ENCODE measurements at regions not wholly inside any gene's neighbourhood (a gene's known extent, or its start where the extent isn't known, plus 50 kb on each side); places are given as distances from the start of the nearest gene placed in this dataset.

DNA sequence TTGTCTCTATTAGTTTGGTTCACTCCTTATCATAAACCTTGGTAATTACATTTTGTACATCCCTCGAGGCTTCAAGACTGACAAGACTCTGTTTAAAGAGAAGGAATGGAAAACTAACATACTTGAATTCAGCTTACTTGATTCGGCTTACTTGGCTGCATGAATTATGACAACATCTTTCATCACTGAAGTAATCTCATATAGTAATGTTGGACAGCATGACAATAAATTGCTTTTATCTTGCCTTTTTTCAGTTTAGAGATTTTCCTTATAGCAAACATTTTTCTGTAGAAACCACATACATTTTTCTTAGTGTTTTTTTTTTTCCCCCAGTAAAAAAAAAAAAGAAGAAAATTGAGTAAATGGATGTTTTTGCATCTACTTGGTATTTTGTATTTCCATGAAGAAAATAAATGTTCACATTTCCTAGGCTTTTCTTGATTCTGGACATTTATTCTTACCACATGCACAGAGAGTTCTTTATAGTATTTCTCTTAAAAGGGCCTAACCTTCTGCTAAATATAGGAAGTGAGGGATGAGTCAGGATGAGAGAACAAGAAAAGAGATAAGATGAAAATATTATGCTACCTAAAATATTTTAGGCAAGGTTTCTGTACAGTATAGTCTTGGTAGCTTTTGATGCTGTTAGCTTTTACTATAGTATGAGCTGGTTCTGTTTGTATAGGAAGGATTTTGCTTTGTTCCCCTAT lies 101.0 kb upstream of the HDGFL1 start:
- DNase-seq, result no peak

DNA sequence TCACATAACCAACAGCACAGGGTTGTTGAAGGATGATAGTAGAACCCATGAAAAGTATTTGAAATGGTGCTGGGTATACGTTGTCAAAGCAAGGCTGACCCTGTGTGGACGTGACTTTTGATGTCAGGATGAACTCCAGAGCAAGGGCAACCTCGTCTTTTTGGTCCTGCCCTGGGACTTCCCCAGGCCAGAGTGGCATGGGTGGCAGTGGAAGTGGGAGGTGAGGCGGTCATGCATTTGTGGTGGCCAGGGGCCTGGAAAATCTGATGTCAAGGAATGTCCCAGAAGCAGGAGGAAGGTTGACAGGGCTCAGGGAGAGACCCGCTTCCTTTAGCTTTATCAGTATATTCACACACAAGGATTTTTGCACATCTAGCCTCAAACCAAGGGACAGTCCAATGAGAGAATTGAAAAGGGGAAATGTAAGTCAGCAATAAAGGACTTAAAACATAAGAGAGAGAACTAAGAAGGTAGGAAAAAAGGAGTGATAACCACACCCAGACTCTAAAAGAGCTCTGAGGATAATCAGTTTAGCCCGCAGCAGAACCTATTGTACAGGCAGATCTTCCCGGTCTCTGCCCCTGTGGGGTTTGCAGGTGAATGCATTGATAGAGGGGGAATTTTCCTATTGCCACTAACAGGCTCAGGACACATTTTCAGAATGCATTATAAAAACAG lies 98.8 kb upstream of the HDGFL1 start:
- no peak for DNase-seq

DNA sequence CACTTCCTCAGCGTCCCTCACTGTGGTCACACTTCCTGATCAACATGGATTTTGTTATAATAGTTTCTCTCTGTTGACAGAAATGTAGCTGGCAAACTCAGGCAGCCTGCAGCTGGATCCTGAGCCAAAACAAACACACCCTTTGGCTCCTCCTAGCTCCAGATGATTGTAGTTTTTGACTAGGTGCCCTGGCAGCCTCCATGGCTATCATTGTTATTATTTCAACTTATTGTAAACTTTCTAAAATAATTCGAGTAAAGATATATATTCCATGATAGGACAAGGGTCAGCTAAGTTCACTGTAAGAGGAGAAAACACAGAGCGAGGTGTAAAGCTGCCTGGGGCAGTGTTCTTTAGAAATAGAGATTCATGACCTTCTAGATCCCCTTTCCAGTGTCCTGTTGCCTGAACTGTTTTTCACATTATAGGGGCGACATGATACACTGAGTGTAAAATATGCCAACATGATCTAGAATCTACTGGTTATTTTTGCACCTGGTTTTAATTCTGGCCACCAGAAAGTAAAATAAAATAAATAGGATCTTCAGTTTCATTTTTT lies 98.2 kb upstream of the HDGFL1 start:
- DNase-seq, result no peak

DNA sequence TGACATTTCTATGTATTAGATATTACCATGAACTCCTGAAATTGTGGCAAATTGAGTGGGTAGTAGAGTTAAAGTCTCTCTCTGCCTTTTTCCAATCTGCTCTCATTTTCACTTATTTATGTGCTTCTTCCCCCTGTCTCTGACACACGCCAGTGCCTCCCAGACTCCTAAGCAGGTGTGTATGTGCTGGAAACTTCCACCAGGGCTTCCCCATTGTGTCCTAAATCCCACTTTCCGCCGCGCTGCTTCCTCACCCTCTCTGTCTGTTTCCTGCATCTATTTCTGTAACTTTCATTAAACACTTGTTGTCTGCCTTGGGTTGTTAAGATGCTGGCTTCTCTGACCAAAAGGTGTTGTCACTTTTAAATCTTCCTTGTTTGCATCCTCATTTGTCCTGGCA lies 97.6 kb upstream of the HDGFL1 start:
- no peak for DNase-seq

DNA sequence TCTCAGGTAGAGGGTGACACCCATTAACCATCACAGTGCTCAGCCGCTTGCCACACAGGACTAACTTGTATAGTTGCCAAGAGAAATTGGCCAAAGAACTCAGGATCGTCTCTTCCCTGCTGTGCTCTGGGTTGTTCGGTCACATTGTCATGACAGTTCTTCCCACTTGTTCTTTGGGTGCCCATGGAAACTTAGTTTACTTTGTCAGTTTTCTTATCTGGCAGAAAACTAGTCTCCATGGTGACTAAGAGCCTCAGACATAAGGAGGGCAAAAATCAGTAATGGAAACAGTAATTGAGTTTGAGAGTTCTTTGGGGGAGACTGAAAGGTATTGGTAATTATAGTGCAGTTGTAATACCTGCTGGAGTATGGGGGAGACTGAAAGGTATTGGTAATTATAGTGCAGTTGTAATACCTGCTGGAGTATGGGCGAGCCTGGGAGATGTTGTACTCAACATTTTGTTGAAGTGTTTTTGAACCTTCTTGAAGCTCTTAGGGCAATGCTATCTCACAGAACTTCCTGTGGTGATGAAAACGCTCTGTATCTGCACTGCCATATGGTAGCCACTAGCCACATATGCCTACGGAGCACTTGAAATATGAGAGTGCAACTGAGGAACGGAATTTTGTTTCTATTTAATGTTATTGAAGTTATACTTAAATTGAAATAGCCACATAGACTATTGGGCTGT lies 95.2 kb upstream of the HDGFL1 start:
- no peak for DNase-seq

DNA sequence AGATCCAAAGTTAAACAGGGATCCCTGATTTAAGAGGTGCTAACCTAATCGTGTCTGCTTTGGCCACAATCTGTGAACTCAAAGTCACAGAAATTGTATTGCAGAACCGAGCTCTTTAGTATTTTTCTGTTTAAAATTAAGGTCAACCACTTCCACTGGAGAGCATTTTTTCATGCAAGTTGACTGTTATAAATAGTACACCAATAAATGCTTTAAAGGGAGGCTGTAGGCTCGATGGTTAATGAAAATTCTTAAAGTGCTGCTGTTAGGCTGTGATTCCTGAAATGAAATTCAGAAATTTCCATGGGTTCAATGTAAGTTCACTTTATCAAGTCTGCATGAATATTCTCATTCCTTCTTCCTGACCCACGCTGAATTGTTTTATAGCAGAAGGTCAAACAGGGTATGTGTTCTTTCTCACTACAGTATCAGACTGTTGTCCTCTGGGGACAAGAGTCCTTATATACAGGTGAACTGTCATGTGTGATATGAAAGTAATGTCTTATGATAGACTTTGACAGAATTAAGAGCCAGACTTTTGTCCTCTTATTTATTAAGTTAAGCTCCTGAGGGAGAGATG lies 92.5 kb upstream of the HDGFL1 start:
- DNase-seq, result no peak

DNA sequence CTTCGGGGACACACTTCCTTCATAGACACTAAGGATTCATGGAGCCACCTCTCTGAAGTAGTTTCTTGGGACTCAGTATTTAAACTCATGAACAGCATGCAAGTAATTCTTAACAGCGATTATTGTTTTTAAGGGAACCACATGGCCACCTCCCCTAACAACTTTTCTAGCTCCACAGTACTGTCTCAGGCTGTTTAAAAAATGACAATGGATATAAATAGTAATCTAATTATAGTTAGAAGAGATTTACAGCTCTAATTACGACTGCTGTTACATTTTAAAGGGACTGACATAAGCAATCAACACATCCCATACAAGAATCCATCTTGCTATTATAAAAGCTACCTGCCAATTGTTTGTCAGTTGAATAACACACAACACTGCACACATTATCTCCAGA lies 72.1 kb upstream of the HDGFL1 start:
- no peak for DNase-seq

DNA sequence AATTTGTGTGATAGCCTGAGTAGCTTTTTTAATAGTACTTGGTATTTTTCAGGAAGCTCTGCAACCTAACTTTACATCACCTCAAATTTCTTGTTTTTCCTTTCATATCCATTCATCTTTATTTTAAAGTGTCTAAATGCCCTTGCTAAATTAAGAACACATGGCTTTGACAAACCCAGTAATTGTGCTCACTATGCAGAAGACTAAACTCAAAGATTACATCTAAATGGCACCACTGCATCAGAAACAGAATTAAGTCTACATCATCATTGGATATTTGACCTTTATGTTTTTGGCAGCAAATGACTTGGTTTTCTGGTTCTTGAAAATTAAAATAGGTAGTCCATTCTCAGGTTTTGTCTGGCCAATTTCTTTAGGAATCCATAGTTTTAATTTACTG lies 69.6 kb upstream of the HDGFL1 start:
- no peak for DNase-seq

DNA sequence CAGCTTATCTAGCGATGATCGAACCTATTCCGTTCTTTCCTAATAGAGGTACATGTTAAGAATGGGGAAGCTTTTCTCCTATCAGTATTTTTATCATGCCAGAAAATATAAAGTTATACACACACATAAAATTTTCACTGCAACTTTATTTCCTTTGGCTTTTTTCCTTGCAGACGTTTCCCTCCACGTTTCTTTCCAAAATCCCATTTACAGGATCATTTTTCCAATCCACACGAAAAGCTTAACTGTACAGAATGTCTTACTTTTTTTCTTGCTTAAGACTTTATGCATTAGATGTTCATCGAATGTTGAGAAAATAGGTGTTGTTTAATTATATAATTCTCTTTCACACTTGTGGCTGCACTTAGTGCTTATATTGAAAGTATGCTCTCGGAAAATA lies 62.9 kb upstream of the HDGFL1 start:
- no peak for DNase-seq

DNA sequence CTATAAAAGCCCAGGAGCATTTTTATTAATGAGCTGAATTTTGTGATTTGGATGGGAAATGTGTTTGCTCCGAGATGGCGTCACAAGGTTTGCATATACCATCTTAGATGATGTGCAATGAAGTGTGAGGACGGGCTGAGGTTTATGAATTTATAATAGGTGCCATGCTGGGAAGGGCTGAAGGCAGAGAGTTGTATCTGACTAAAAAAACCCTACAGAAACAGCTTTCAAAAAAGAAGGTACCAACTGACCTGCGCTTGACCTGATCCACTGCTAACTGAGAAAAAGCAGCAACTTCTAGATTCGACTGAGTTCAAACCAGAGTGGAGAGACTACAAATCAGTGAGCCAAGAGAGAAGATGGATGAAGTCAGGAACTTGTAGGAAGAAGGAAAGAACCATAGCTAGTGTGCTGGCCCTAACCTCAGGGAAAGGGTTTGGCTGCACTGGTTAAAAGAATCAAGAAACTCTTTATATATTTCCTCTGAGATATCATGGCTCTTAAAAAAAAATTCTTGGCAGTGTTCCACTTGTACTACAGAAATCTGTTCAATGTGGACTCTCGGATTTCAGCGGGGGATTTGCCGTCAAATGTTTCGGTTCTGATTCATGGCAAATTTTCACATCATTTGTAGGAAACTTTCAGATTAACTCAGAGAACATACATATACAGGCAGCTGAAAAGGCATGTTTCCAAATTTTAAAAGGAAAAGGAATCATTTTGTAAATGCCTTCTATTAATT lies 56.5 kb upstream of the HDGFL1 start:
- no peak for DNase-seq

DNA sequence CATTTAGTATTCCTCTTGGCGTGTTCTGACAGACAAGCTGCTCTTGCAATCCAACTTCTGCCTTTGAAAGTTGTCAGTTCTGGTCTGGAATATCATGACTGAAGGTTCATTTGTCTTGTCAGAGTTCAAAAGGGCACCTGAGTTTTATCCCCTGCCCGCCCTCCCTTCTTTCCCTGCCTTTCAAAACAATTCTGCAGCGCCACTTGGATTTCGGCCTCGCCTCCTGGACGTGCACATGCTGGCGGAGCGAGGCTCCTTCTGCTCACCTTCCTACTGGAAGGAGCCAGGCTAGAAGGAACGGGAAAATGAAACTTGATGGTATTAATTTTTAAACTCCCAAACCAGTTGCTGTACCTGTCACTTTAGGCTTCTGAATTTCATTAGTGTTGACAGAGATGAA lies 55.7 kb upstream of the HDGFL1 start:
- no peak for DNase-seq

DNA sequence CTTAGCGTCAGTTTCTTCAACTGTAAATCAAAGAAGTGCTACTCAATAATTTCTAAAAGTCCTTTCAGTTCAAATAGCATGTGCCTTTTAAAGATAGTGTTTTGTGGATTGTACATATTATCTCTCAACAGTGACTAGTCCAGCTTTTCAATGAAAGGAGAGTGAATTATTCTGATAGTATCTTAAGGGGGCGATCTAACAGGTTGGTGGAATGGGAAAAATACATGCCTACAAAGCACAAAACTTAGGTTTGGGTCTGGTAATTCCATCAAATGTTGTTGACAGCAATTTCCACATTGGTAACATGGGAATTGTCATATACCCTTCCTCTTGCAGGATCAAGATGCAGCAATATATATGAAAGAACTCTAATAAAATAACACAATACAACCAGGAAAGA lies 50.1 kb upstream of the HDGFL1 start:
- no peak for DNase-seq
